CD4-positive, alpha-beta T cell treated with Interleukin-17A for 1 hour (primary cell): ENCODE measurements at regions not wholly inside any gene's neighbourhood (a gene's known extent, or its start where the extent isn't known, plus 50 kb on each side); places are given as distances from the start of the nearest gene placed in this dataset.
"Not testable (repeated sequence)": the region's sequence is repeated elsewhere in the genome, so short reads cannot be mapped to it uniquely, and the experiment has no call there.

Experiments used
- DNase-seq: peaks from one replicate; pipeline ENCODE4 v3.0.0-alpha.2; 2020

GRCh38 chr13:80070024-80070703 lies 270.8 kb downstream of the SPRY2 start:
- no peak for DNase-seq

GRCh38 chr13:80069374-80069773 lies 271.6 kb downstream of the SPRY2 start:
- DNase-seq: no peak

GRCh38 chr13:80065996-80066395 lies 274.9 kb downstream of the SPRY2 start:
- DNase-seq: no peak

- not testable (repeated sequence) for DNase-seq
These were observed 278.5 kb downstream of the SPRY2 start for GRCh38 chr13:80062416-80062815.

- DNase-seq: no peak
These were observed 281.1 kb downstream of the SPRY2 start for GRCh38 chr13:80059789-80060188.

GRCh38 chr13:80058626-80059025 lies 282.3 kb downstream of the SPRY2 start:
- DNase-seq: no peak

- DNase-seq: no peak
These were observed 285.1 kb downstream of the SPRY2 start for GRCh38 chr13:80055847-80056246.

GRCh38 chr13:80054806-80055205 lies 286.1 kb downstream of the SPRY2 start:
- DNase-seq: no peak

GRCh38 chr13:80052286-80052685 lies 288.6 kb downstream of the SPRY2 start:
- no peak for DNase-seq

GRCh38 chr13:80050252-80050651 lies 290.7 kb downstream of the SPRY2 start:
- no peak for DNase-seq

- peak; percentile 40 for DNase-seq
These were observed 292.1 kb downstream of the SPRY2 start for GRCh38 chr13:80048802-80049201.

GRCh38 chr13:80048030-80048429 lies 292.9 kb downstream of the SPRY2 start:
- DNase-seq: no peak

GRCh38 chr13:80047406-80047805 lies 293.5 kb downstream of the SPRY2 start:
- no peak for DNase-seq

- no peak for DNase-seq
These were observed 300.0 kb downstream of the SPRY2 start for GRCh38 chr13:80040981-80041317.

GRCh38 chr13:80040196-80040980 lies 300.5 kb downstream of the SPRY2 start:
- no peak for DNase-seq

GRCh38 chr13:80039000-80039399 lies 301.9 kb downstream of the SPRY2 start:
- no peak for DNase-seq

GRCh38 chr13:80038371-80038770 lies 302.6 kb downstream of the SPRY2 start:
- no peak for DNase-seq

GRCh38 chr13:80037505-80037888 lies 303.4 kb downstream of the SPRY2 start:
- DNase-seq: no peak

- peak; percentile 11 for DNase-seq
These were observed 304.0 kb downstream of the SPRY2 start for GRCh38 chr13:80036845-80037504.

GRCh38 chr13:80035096-80035495 lies 305.8 kb downstream of the SPRY2 start:
- no peak for DNase-seq

- no peak for DNase-seq
These were observed 307.0 kb downstream of the SPRY2 start for GRCh38 chr13:80033951-80034350.

GRCh38 chr13:80033286-80033685 lies 307.6 kb downstream of the SPRY2 start:
- DNase-seq: no peak

- DNase-seq: no peak
These were observed 310.4 kb downstream of the SPRY2 start for GRCh38 chr13:80030491-80030890.

GRCh38 chr13:80029170-80029569 lies 311.8 kb downstream of the SPRY2 start:
- DNase-seq: no peak
